22Rv1 (cell line): ENCODE measurements at regions not wholly inside any gene's neighbourhood (a gene's known extent, or its start where the extent isn't known, plus 50 kb on each side); places are given as distances from the start of the nearest gene placed in this dataset.

ENCODE experiments used
- ZFX ChIP-seq: fragments of 450-650 bp; IDR thresholded peaks from 2 replicates; pipeline ENCODE4 v1.6.1; 2017; ENCODE audit warnings: antibody characterized with exemption, borderline replicate concordance
- TF ChIP-seq, protein P1 (sequence below): fragments of 450-650 bp; IDR thresholded peaks from 2 replicates; pipeline ENCODE4 v1.5.1; 2017; ENCODE audit warnings: mild to moderate bottlenecking

GRCh38 chr11:107176148-107177105 lies 158.2 kb upstream of the GUCY1A2 start:
- TF ChIP-seq, protein P1, sequence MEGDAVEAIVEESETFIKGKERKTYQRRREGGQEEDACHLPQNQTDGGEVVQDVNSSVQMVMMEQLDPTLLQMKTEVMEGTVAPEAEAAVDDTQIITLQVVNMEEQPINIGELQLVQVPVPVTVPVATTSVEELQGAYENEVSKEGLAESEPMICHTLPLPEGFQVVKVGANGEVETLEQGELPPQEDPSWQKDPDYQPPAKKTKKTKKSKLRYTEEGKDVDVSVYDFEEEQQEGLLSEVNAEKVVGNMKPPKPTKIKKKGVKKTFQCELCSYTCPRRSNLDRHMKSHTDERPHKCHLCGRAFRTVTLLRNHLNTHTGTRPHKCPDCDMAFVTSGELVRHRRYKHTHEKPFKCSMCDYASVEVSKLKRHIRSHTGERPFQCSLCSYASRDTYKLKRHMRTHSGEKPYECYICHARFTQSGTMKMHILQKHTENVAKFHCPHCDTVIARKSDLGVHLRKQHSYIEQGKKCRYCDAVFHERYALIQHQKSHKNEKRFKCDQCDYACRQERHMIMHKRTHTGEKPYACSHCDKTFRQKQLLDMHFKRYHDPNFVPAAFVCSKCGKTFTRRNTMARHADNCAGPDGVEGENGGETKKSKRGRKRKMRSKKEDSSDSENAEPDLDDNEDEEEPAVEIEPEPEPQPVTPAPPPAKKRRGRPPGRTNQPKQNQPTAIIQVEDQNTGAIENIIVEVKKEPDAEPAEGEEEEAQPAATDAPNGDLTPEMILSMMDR, result no peak
- TF ChIP-seq ZFX, result no peak
